GM19043 (cell line): ENCODE measurements at regions not wholly inside any gene's neighbourhood (a gene's known extent, or its start where the extent isn't known, plus 50 kb on each side); places are given as distances from the start of the nearest gene placed in this dataset.
A peak's percentile ranks its signal among the peaks of the same experiment; 100 is the strongest.
"Not testable (repeated sequence)": the region's sequence is repeated elsewhere in the genome, so short reads cannot be mapped to it uniquely, and the experiment has no call there.

Experiments used
- ATAC-seq: cut with Tn5 transposase; IDR thresholded peaks from one replicate; pipeline ENCODE4 v1.9.1; 2021; ENCODE audit warnings: low read depth; ENCODE audit not compliant: unreplicated experiment

DNA sequence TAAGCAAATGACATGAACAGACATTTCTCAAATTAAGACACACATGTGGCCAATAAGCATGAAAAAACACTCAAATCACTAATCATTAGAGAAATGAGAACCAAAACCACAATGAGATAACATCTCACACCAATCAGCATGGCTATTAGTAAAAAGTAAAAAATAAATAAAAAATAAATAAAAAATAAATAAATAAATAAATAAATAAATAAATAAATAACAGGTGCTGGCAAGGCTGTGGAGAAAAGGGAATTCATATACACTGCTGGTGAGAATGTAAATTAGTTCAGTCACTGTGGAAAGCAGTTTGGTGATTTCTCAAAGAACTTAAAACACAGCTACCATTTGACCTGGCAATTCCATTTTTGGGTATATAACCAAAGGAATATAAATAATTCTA, 167.1 kb upstream of the CNKSR2 start:
- ATAC-seq = no peak

DNA sequence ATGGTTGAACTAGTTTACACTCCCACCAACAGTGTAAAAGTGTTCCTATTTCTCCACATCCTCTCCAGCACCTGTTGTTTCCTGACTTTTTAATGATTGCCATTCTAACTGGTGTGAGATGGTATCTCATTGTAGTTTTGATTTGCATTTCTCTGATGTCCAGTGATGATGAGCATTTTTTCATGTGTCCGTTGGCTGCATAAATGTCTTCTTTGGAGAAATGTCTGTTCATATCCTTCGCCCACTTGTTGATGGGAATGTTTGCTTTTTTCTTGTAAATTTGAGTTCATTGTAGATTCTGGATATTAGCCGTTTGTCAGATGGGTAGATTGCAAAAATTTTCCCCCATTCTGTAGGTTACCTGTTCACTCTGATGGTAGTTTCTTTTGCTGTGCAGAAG, 155.0 kb upstream of the CNKSR2 start:
- not testable (repeated sequence) for ATAC-seq

- no peak for ATAC-seq
Observed at GRCh38 chrX:21225643-21226042, 148.6 kb upstream of the CNKSR2 start.

GRCh38 chrX:21228974-21229373, 145.2 kb upstream of the CNKSR2 start:
- ATAC-seq = not testable (repeated sequence)

DNA sequence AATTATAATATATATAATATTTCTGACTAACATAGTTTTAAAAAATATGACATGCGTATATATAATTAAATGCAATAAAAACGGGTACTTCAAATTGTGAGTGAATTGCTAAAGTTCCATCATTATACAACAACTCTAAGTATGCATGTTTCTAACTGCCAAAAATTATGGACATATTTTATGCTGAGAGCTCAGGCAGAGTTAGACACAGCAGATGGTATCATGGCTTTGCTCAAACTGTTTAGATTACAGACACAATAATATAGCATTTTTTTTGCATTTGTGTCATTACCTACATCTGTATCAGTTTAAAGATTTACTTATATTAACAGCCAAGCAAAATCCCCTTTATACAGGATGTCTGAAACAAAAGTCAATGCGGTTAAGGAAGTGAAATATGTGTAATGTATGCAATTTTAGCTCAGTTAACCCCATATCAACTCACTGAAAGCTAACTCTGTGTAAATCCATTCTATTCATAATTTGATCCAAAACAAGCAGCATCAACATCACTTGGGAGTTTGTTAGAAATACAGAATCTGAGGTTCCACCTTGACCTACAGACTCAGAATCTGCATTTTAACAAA, 119.1 kb upstream of the CNKSR2 start:
- peak; percentile 98 for ATAC-seq

DNA sequence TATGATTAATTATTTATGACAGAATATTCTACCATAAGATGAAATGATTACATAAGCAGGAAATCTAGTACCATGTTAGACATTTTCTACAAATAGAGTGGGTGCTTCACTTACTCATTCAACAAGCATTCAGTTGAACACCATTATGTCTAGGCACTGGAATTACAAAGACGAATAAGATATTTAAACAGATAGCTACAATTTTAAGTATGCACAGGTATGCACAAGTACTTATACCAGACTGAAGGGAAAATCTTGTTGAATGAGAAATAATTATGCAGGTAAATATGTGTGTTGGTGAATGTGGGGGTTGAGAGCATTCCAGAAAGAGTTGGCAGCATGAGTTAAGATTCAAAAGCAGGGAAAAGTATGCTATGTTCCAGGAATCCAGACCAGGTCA, 107.3 kb upstream of the CNKSR2 start:
- ATAC-seq = no peak

DNA sequence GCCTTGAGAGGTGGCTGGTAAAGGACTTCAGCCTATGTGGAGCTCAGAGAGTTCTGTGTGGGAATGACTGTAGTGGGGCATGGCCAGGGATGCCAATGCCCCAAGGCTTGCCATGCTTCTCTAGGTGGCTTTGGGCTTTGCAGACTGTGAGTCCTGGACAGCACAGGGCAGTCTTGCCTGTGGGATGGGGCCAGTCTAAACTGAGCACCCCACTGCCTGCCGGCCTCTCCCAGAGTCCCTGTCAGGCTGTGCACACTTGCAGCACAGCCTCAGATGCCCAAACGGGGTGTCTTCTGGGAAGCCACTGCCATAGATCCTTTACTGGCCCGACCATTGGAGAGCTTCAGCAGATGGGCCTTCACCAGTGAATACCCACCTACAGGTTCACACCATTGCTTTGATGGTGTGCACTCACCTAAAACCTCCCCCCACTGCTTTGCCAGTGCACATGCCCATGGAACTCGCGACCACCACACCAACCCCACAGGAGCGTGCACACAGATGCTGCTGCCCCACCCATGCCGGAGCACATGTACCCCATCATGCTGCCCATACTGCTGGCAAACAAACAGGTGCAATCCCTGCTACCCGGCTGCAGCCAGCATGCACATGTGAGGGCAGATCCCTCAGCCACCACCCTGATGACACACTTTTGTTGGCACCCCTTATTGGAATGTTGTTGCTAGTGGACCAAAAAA, 97.3 kb upstream of the CNKSR2 start:
- ATAC-seq = no peak

- ATAC-seq = no peak
Observed at GRCh38 chrX:21289232-21289631, 85.0 kb upstream of the CNKSR2 start.

GRCh38 chrX:21295246-21295820, 78.9 kb upstream of the CNKSR2 start:
- no peak for ATAC-seq

DNA sequence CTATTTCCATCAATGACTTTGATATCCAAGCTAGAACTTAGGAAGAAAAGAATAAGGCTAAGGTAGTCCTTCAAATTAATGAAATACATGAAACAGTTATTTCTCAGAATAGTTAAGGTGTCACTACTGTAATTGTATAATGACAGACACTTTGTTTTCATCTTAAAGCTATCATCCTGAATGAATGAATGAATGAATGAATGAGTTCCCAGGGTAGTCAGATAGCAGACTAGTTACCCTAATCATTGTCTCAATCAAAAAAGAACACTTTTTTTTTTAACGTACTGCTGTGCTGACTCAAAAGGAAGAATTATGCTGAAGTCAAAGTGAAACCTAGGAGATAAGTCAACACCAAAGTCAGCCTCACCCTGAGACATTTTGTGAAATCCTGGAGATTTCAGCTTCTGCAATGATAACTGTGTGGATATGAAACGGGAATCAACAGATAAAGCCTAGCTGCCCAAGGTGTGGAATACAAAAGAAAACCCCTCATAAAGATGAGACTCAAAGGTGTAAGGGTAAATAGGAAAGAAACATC, 68.3 kb upstream of the CNKSR2 start:
- ATAC-seq = no peak

DNA sequence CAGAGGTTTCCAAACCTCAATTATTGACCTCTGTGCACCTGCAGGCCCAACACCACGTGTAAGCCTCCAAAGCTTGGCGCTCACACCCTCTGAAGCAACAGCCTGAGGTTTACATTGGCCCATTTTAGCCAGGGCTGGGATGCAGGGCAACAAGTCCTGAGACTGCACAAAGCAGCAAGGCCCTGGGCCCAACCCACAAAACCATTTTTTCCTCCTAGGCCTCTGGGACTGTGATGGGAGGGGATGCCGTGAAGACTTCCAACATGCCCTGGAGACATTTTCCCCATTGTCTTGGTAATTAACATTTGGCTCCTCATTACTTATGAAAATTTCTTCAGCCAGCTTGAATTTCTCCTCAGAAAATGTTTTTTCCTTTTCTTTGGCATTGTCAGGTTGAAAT, 54.9 kb upstream of the CNKSR2 start:
- no peak for ATAC-seq
